Loucy (cell line): ENCODE measurements at regions not wholly inside any gene's neighbourhood (a gene's known extent, or its start where the extent isn't known, plus 50 kb on each side); places are given as distances from the start of the nearest gene placed in this dataset.

ENCODE experiments used
- H2AFZ ChIP-seq: fragments of 200-600 bp; sonication (generic); 2 replicates; pipeline ENCODE4 v1.6.0; 2016; ENCODE audit warnings: antibody characterized with exemption, mild to moderate bottlenecking, low read length, moderate library complexity
- H3F3A ChIP-seq: fragments of 200-600 bp; 2 replicates; pipeline ENCODE4 v1.6.0; 2016; ENCODE audit warnings: antibody characterized with exemption, low read depth, mild to moderate bottlenecking
- H3K27me3 ChIP-seq: fragments of 200-600 bp; sonication (generic); 2 replicates; pipeline ENCODE4 v1.6.1; 2014; ENCODE audit warnings: low read length, mild to moderate bottlenecking; ENCODE audit not compliant: insufficient read depth, poor library complexity, severe bottlenecking
- H3K36me3 ChIP-seq: fragments of 200-600 bp; sonication (generic); 2 replicates; pipeline ENCODE4 v1.6.1; 2016; ENCODE audit warnings: low read length; ENCODE audit not compliant: insufficient read depth
- H3K4me1 ChIP-seq: fragments of 200-600 bp; sonication (generic); 2 replicates; pipeline ENCODE4 v1.5.1; 2014; ENCODE audit warnings: low read length, mild to moderate bottlenecking; ENCODE audit not compliant: insufficient read depth, poor library complexity, severe bottlenecking
- H3K4me2 ChIP-seq: fragments of 200-600 bp; sonication (generic); 2 replicates; pipeline ENCODE4 v1.6.0; 2014; ENCODE audit warnings: antibody characterized with exemption, low read length, low read depth, mild to moderate bottlenecking; ENCODE audit not compliant: poor library complexity, severe bottlenecking
- H3K4me3 ChIP-seq: fragments of 200-600 bp; sonication (generic); 2 replicates; pipeline ENCODE4 v1.5.1; 2014; ENCODE audit warnings: low read length, mild to moderate bottlenecking, mixed read lengths; ENCODE audit not compliant: poor library complexity, severe bottlenecking
- H3K79me2 ChIP-seq: fragments of 200-600 bp; sonication (generic); 2 replicates; pipeline ENCODE4 v1.6.1; 2014; ENCODE audit warnings: low read length; ENCODE audit not compliant: insufficient read depth
- H3K9ac ChIP-seq: fragments of 200-600 bp; sonication (generic); 2 replicates; pipeline ENCODE4 v1.6.0; 2014; ENCODE audit warnings: mild to moderate bottlenecking, low read depth, low read length, moderate library complexity; ENCODE audit not compliant: poor library complexity, severe bottlenecking
- H3K9me2 ChIP-seq: fragments of 200-600 bp; sonication (generic); replicated peaks from 2 replicates; pipeline ENCODE4 v1.6.1; 2016; ENCODE audit warnings: low read depth, low read length, mixed read lengths
- H3K9me3 ChIP-seq: fragments of 200-600 bp; sonication (generic); 2 replicates; pipeline ENCODE4 v1.6.1; 2014; ENCODE audit warnings: mild to moderate bottlenecking, antibody characterized with exemption, low read length, low read depth; ENCODE audit not compliant: insufficient read depth
- H4K20me1 ChIP-seq: fragments of 200-600 bp; sonication (generic); 2 replicates; pipeline ENCODE4 v1.6.0; 2014; ENCODE audit warnings: antibody characterized with exemption, low read length, mild to moderate bottlenecking; ENCODE audit not compliant: insufficient read depth, poor library complexity, severe bottlenecking
- EZH2phosphoT487 ChIP-seq: fragments of 200-600 bp; IDR thresholded peaks from 2 replicates; pipeline ENCODE4 v1.6.1; 2018; ENCODE audit warnings: antibody characterized with exemption, mild to moderate bottlenecking, moderate library complexity, borderline replicate concordance
- TF ChIP-seq, protein P1 (sequence below): fragments of 200-600 bp; sonication (generic); conservative IDR thresholded peaks from 2 replicates; pipeline ENCODE4 v1.5.1; 2014; ENCODE audit warnings: mild to moderate bottlenecking, antibody characterized with exemption, low read length

GRCh38 chr3:165529451-165529850, 307.8 kb downstream of the BCHE start:
- Histone ChIP-seq H3K9me3 (no peaks in the 10 kb centered on the region), H3K4me3 (no peak overlapping the region), H3K36me3 (no peaks in the 10 kb centered on the region), H3F3A (no peaks in the 10 kb centered on the region), H3K4me2 (no peak overlapping the region), H3K4me1 (no peaks in the 10 kb centered on the region), H4K20me1 (no peaks in the 10 kb centered on the region), H3K9me2 (no peaks in the 10 kb centered on the region), H3K79me2 (no peaks in the 10 kb centered on the region), H3K27me3 (no peaks in the 10 kb centered on the region), H3K9ac (no peak overlapping the region), H2AFZ (no peak overlapping the region)
- TF ChIP-seq, protein P1, sequence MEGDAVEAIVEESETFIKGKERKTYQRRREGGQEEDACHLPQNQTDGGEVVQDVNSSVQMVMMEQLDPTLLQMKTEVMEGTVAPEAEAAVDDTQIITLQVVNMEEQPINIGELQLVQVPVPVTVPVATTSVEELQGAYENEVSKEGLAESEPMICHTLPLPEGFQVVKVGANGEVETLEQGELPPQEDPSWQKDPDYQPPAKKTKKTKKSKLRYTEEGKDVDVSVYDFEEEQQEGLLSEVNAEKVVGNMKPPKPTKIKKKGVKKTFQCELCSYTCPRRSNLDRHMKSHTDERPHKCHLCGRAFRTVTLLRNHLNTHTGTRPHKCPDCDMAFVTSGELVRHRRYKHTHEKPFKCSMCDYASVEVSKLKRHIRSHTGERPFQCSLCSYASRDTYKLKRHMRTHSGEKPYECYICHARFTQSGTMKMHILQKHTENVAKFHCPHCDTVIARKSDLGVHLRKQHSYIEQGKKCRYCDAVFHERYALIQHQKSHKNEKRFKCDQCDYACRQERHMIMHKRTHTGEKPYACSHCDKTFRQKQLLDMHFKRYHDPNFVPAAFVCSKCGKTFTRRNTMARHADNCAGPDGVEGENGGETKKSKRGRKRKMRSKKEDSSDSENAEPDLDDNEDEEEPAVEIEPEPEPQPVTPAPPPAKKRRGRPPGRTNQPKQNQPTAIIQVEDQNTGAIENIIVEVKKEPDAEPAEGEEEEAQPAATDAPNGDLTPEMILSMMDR, result no peak
- TF ChIP-seq EZH2phosphoT487, result no peak

DNA sequence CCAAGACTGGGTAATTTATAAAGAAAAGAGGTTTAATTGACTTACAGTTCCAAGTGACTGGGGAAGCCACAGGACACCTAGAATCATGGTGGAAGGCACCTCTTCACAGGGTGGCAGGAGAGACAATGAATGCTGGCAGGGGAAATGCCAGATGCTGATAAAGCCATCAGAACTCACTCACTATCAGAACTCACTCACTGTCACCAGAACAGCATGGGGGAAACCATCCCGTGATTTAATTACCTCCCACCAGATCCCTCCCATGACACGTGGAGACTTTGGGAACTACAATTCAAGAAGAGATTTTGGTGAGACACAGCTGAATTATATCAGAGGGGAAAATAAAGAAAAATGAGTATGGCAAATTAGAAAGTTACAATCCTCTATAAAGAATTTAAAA, 310.9 kb downstream of the BCHE start:
- no peak overlapping the region for H2AFZ ChIP-seq
- H3K9me3 ChIP-seq, result no peaks in the 10 kb centered on the region
- H3K4me3 ChIP-seq, result no peak overlapping the region

DNA sequence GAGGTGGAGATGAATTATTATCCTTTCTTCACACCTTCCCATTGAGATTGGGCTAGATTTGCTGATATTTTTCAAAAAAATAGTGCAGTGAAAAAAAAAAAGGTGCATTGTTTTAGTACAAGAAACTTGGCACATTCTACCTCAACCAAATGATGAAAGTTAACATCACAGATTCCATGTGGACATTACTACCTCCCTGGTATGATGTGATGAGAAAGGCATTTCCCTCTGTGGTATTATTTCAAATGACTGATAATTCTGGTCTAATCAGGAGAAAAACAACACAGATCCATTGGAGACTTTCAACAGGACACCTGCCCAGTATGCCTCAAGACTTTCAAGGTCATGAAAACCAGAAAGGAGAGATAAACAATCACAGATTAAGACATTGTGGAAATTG, 313.4 kb downstream of the BCHE start:
- Histone ChIP-seq H3K4me3 (no peak overlapping the region), H3F3A (no peaks in the 10 kb centered on the region), H3K4me2 (no peak overlapping the region), H3K9me2 (no peaks in the 10 kb centered on the region), H4K20me1 (no peaks in the 10 kb centered on the region), H3K36me3 (no peaks in the 10 kb centered on the region), H3K27me3 (no peaks in the 10 kb centered on the region), H3K4me1 (no peaks in the 10 kb centered on the region), H3K9ac (no peak overlapping the region), H3K9me3 (no peaks in the 10 kb centered on the region), H2AFZ (no peak overlapping the region), H3K79me2 (no peaks in the 10 kb centered on the region)
- TF ChIP-seq, protein P1, result no peak
- no peak for TF ChIP-seq EZH2phosphoT487

More for the DNA sequence above, 310.9 kb downstream of the BCHE start:
- no peaks in the 10 kb centered on the region for H4K20me1 ChIP-seq
- no peaks in the 10 kb centered on the region for H3K4me1 ChIP-seq
- no peak overlapping the region for H3K9ac ChIP-seq
- H3K36me3 ChIP-seq, result no peaks in the 10 kb centered on the region
- TF ChIP-seq, protein P1, result no peak
- no peak for TF ChIP-seq EZH2phosphoT487
- no peaks in the 10 kb centered on the region for H3K79me2 ChIP-seq
- no peaks in the 10 kb centered on the region for H3F3A ChIP-seq
- no peak overlapping the region for H3K4me2 ChIP-seq
- no peaks in the 10 kb centered on the region for H3K9me2 ChIP-seq
- no peaks in the 10 kb centered on the region for H3K27me3 ChIP-seq
